Mesendoderm (in vitro differentiated cells): ENCODE measurements at regions not wholly inside any gene's neighbourhood (a gene's known extent, or its start where the extent isn't known, plus 50 kb on each side); places are given as distances from the start of the nearest gene placed in this dataset.

Experiments
- DNase-seq: peaks from one replicate; pipeline ENCODE4 v3.0.0; 2013
- H2AK5ac ChIP-seq: 2 replicates; pipeline ENCODE4 v1.6.1; 2013; ENCODE audit warnings: low read length, inconsistent platforms
- H2BK120ac ChIP-seq: 2 replicates; pipeline ENCODE4 v1.6.1; 2013; ENCODE audit warnings: low read depth, mild to moderate bottlenecking, low read length, moderate library complexity, mixed read lengths
- H2BK15ac ChIP-seq: replicated peaks from 2 replicates; pipeline ENCODE4 v1.6.1; 2013; ENCODE audit warnings: low read depth, mild to moderate bottlenecking, moderate library complexity
- H2BK5ac ChIP-seq: 2 replicates; pipeline ENCODE4 v1.6.1; 2013; ENCODE audit warnings: low read length, inconsistent platforms
- H3K18ac ChIP-seq: 2 replicates; pipeline ENCODE4 v1.6.1; 2013; ENCODE audit warnings: mild to moderate bottlenecking, low read length, mixed read lengths
- H3K23ac ChIP-seq: one replicate; pipeline ENCODE4 v1.6.1; 2013; ENCODE audit warnings: low read length
- H3K27ac ChIP-seq: 2 replicates; pipeline ENCODE4 v1.5.1; 2013; ENCODE audit warnings: low read depth, mild to moderate bottlenecking, inconsistent platforms, low read length, moderate library complexity
- H3K27me3 ChIP-seq: 2 replicates; pipeline ENCODE4 v1.6.1; 2013; ENCODE audit warnings: low read length, control low read depth, mild to moderate bottlenecking, inconsistent platforms; ENCODE audit not compliant: insufficient read depth, poor library complexity
- H3K36me3 ChIP-seq: 2 replicates; pipeline ENCODE4 v1.6.1; 2013; ENCODE audit warnings: low read length, inconsistent platforms; ENCODE audit not compliant: control insufficient read depth, insufficient read depth
- H3K4ac ChIP-seq: one replicate; pipeline ENCODE4 v1.6.1; 2013; ENCODE audit warnings: low read depth, mild to moderate bottlenecking, low read length, moderate library complexity
- H3K4me1 ChIP-seq: 2 replicates; pipeline ENCODE4 v1.6.1; 2013; ENCODE audit warnings: low read depth, low read length, inconsistent platforms; ENCODE audit not compliant: control insufficient read depth
- H3K4me2 ChIP-seq: 2 replicates; pipeline ENCODE4 v1.6.1; 2013; ENCODE audit warnings: low read length
- H3K4me3 ChIP-seq: 2 replicates; pipeline ENCODE4 v1.5.1; 2013; ENCODE audit warnings: mild to moderate bottlenecking, low read length
- H3K56ac ChIP-seq: one replicate; pipeline ENCODE4 v1.6.1; 2013; ENCODE audit warnings: low read length
- H3K79me1 ChIP-seq: 2 replicates; pipeline ENCODE4 v1.6.1; 2013; ENCODE audit warnings: low read length, inconsistent platforms
- H3K79me2 ChIP-seq: 2 replicates; pipeline ENCODE4 v1.6.1; 2013; ENCODE audit warnings: mild to moderate bottlenecking, low read length; ENCODE audit not compliant: control insufficient read depth, insufficient read depth
- H3K9ac ChIP-seq: 2 replicates; pipeline ENCODE4 v1.6.1; 2013; ENCODE audit warnings: low read length, inconsistent platforms
- H4K5ac ChIP-seq: one replicate; pipeline ENCODE4 v1.6.1; 2013; ENCODE audit warnings: low read length
- H4K8ac ChIP-seq: one replicate; pipeline ENCODE4 v1.6.1; 2013; ENCODE audit warnings: low read depth, mild to moderate bottlenecking, control low read depth, low read length, moderate library complexity
- WGBS: extraction: QIAGEN DNeasy Blood & Tissue Kit; methylation state at CpG from one replicate; pipeline ENCODE4 v1.1.7; 2013; ENCODE audit warnings: low lambda C conversion rate, missing lambda C conversion rate; ENCODE audit not compliant: insufficient coverage; ENCODE audit errors: extremely low coverage; 5-methylcytosine and 5-hydroxymethylcytosine counted together

- Histone ChIP-seq H3K23ac (no peak overlapping the region), H3K4me3 (no peak overlapping the region), H2BK5ac (no peak overlapping the region), H4K5ac (no peak overlapping the region), H3K4ac (no peak overlapping the region), H3K27me3 (no peaks in the 10 kb centered on the region), H3K4me1 (no peaks in the 10 kb centered on the region), H3K4me2 (no peak overlapping the region), H3K27ac (no peak overlapping the region), H3K56ac (no peak overlapping the region), H3K36me3 (no peaks in the 10 kb centered on the region), H2BK15ac (no peak overlapping the region), H3K79me2 (no peaks in the 10 kb centered on the region), H2AK5ac (no peak overlapping the region), H3K18ac (no peak overlapping the region), H2BK120ac (no peak overlapping the region), H4K8ac (no peak overlapping the region), H3K9ac (no peak overlapping the region), H3K79me1 (no peaks in the 10 kb centered on the region)
- WGBS, result no CpG with 5 or more reads among the region's 2 CpGs
- DNase-seq, result no peak
Observed at GRCh38 chr9:12415361-12415760, 277.8 kb upstream of the TYRP1 start.

DNA sequence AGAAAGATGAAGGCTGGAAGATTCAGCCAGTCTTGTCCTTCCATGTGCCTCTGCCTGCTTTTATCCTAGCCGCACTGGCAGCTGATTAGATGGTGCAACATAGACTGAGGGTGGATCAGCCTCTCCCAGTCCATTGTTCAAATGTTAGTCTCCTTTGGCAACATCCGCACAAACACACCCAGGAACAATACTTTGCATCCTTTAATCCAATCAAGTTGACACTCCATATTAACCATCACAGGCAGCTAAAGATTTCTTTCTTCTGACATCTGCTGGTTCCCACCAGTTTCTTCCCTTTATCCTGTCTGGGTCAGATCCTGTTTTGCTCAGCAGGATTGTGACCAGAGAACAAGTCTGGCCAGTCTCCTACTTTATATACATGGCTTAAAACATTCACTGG lies 276.5 kb upstream of the TYRP1 start:
- Histone ChIP-seq H3K18ac (no peak overlapping the region), H3K23ac (no peak overlapping the region), H2BK120ac (no peak overlapping the region), H3K27ac (no peak overlapping the region), H3K79me2 (no peaks in the 10 kb centered on the region), H3K79me1 (no peaks in the 10 kb centered on the region), H3K36me3 (no peaks in the 10 kb centered on the region), H2BK5ac (no peak overlapping the region), H3K4me2 (no peak overlapping the region), H2AK5ac (no peak overlapping the region), H3K56ac (no peak overlapping the region), H2BK15ac (no peak overlapping the region), H4K8ac (peak overlapping the region; percentile 56), H3K9ac (no peak overlapping the region), H4K5ac (no peak overlapping the region), H3K4me1 (no peaks in the 10 kb centered on the region), H3K27me3 (no peaks in the 10 kb centered on the region), H3K4me3 (no peak overlapping the region), H3K4ac (no peak overlapping the region)
- DNase-seq, result peak; percentile 9
- no CpG with 5 or more reads among the region's 2 CpGs for WGBS

- Histone ChIP-seq H3K18ac (no peak overlapping the region), H4K5ac (no peak overlapping the region), H2BK15ac (no peak overlapping the region), H2AK5ac (no peak overlapping the region), H3K4me1 (no peaks in the 10 kb centered on the region), H3K4me3 (no peak overlapping the region), H3K23ac (no peak overlapping the region), H4K8ac (no peak overlapping the region), H3K27ac (no peak overlapping the region), H3K4me2 (no peak overlapping the region), H3K4ac (no peak overlapping the region), H3K56ac (no peak overlapping the region), H2BK120ac (no peak overlapping the region), H3K79me1 (no peaks in the 10 kb centered on the region), H3K9ac (no peak overlapping the region), H3K36me3 (no peaks in the 10 kb centered on the region), H3K79me2 (no peaks in the 10 kb centered on the region), H3K27me3 (no peaks in the 10 kb centered on the region), H2BK5ac (no peak overlapping the region)
- no peak for DNase-seq
- WGBS, result 100% methylated on average over 1 of the region's 4 CpGs
Observed at GRCh38 chr9:12424243-12424642, 268.9 kb upstream of the TYRP1 start.

DNA sequence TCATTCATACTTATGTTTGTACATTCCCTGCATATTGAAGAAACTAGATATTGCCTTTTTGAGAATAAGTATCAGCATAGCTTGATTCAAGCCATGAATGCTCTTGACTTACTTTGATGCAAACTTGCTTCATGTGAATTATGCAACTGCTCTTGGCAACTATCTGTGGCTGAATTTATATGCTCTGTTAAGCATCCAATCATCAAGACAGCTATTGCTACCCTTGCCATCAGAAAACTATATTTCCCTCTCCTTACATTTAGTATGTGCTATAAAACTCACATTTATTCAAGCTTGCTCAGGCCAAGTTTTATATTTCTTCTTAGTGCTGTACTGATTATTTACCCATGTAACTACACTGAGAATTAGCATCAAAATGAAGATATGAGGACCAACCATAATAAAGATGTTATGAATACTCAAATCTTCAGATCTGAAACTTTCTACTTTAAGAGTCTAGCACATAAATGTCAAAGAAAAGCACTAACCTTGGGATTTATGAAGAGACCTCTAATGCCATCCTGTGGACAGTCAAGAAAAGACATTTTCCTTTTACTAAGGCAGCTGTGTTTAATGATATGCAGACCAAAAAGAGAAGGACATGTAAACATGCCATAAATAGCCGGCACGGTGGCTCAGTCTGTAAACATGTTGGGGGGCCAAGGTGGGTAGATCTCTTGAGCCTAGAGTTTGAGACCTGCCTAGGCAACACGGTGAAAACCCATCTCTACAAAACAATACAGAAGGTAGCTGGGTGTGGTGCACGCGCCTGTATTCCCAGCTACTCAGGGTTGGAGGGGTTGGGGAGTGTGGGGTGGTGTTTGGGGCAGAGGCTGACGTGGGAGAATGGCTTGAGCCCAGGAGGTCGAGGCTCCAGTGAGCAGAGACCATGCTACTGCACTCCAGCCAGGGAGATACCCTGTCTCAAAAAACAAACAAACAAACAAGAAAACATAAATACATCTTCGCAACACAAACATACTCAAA lies 267.0 kb upstream of the TYRP1 start:
- Histone ChIP-seq H3K4me3 (no peak overlapping the region), H3K27ac (no peak overlapping the region), H3K4ac (no peak overlapping the region), H3K56ac (no peak overlapping the region), H3K4me1 (no peaks in the 10 kb centered on the region), H3K79me1 (no peaks in the 10 kb centered on the region), H4K5ac (no peak overlapping the region), H2AK5ac (no peak overlapping the region), H3K23ac (no peak overlapping the region), H2BK15ac (no peak overlapping the region), H3K36me3 (no peaks in the 10 kb centered on the region), H2BK120ac (no peak overlapping the region), H4K8ac (no peak overlapping the region), H3K9ac (no peak overlapping the region), H3K79me2 (no peaks in the 10 kb centered on the region), H3K27me3 (no peaks in the 10 kb centered on the region), H2BK5ac (no peak overlapping the region), H3K4me2 (no peak overlapping the region), H3K18ac (no peak overlapping the region)
- no CpG with 5 or more reads among the region's 8 CpGs for WGBS
- peak; percentile 57 for DNase-seq

- H3K79me2 ChIP-seq, result no peaks in the 10 kb centered on the region
- H2BK15ac ChIP-seq, result no peak overlapping the region
- no peaks in the 10 kb centered on the region for H3K79me1 ChIP-seq
- H3K23ac ChIP-seq, result no peak overlapping the region
- no peak overlapping the region for H3K27ac ChIP-seq
- no peak overlapping the region for H3K4me2 ChIP-seq
- H3K4me1 ChIP-seq, result peaks cover 2% of the 10 kb centered on the region
- no peak overlapping the region for H3K18ac ChIP-seq
- H3K27me3 ChIP-seq, result no peaks in the 10 kb centered on the region
- no peak overlapping the region for H2BK5ac ChIP-seq
- no peak overlapping the region for H3K56ac ChIP-seq
- no peak overlapping the region for H4K5ac ChIP-seq
- no peak overlapping the region for H2AK5ac ChIP-seq
- no peak overlapping the region for H3K4me3 ChIP-seq
- no peak overlapping the region for H2BK120ac ChIP-seq
- no peak overlapping the region for H3K9ac ChIP-seq
- WGBS, result no CpG with 5 or more reads among the region's 3 CpGs
- no peak overlapping the region for H4K8ac ChIP-seq
- DNase-seq, result no peak
- no peaks in the 10 kb centered on the region for H3K36me3 ChIP-seq
- no peak overlapping the region for H3K4ac ChIP-seq
Observed at GRCh38 chr9:12439267-12439666, 253.9 kb upstream of the TYRP1 start.
